PC-3 (cell line): ENCODE measurements at regions not wholly inside any gene's neighbourhood (a gene's known extent, or its start where the extent isn't known, plus 50 kb on each side); places are given as distances from the start of the nearest gene placed in this dataset.
"Not testable (repeated sequence)": the region's sequence is repeated elsewhere in the genome, so short reads cannot be mapped to it uniquely, and the experiment has no call there.

Source experiments
- EZH2phosphoT487 ChIP-seq: fragments of 300-600 bp; sonication (generic); IDR thresholded peaks from 2 replicates; pipeline ENCODE4 v1.6.1; 2018; ENCODE audit warnings: mild to moderate bottlenecking, antibody characterized with exemption, low read length, borderline replicate concordance
- TF ChIP-seq, protein P1 (sequence below): fragments of 300-600 bp; sonication (generic); conservative IDR thresholded peaks from 2 replicates; pipeline ENCODE4 v1.5.1; 2017; ENCODE audit warnings: antibody characterized with exemption, low read depth, mild to moderate bottlenecking, low read length

DNA sequence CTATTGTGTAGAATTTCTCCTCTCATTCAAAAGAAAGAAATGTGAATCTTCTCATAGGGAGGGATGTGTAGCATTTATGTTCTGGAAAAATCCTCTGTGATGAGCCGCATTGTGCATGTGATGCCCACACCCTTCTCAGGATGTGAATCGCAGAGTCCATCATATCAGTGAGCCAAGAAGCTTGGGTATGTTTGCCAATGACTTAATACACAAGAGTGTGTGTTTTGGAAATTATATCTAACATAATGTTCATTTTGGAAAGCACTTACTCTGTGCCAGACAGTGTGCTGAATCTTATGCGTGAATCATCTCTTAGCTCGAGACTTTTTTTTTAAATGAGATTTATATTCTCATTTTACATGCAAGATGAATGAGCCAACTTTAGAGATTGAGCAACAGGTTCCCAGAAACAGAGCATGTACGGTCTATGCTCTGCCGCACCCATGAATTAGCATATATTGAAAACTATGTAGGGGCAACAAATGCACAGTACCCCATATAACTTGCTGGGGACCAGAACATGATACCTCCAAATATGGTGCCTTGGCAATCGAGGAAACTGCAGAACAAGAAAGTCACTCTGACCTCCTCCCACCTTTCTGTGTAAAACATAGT, 418.4 kb upstream of the SPATA31A3 start:
- TF ChIP-seq, protein P1, sequence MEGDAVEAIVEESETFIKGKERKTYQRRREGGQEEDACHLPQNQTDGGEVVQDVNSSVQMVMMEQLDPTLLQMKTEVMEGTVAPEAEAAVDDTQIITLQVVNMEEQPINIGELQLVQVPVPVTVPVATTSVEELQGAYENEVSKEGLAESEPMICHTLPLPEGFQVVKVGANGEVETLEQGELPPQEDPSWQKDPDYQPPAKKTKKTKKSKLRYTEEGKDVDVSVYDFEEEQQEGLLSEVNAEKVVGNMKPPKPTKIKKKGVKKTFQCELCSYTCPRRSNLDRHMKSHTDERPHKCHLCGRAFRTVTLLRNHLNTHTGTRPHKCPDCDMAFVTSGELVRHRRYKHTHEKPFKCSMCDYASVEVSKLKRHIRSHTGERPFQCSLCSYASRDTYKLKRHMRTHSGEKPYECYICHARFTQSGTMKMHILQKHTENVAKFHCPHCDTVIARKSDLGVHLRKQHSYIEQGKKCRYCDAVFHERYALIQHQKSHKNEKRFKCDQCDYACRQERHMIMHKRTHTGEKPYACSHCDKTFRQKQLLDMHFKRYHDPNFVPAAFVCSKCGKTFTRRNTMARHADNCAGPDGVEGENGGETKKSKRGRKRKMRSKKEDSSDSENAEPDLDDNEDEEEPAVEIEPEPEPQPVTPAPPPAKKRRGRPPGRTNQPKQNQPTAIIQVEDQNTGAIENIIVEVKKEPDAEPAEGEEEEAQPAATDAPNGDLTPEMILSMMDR = not testable (repeated sequence)
- TF ChIP-seq EZH2phosphoT487 = not testable (repeated sequence)
